H1 (cell line): ENCODE measurements at regions not wholly inside any gene's neighbourhood (a gene's known extent, or its start where the extent isn't known, plus 50 kb on each side); places are given as distances from the start of the nearest gene placed in this dataset.

ENCODE experiments used
- CTCF ChIA-PET: fragments of 300-600 bp; sonication (Branson Sonifier 250); formaldehyde crosslinking; loops from one replicate; lab custom pipeline; 2021; ENCODE audit not compliant: partially characterized antibody; lab: Charles Lee
- POLR2A ChIA-PET: fragments of 300-600 bp; sonication (Branson Sonifier 250); formaldehyde crosslinking; loops from one replicate; lab custom pipeline; 2021; ENCODE audit warnings: inconsistent platforms; ENCODE audit not compliant: partially characterized antibody; lab: Charles Lee
- DNase-seq, 2 experiments: peaks; one replicate each; pipeline versions ENCODE4 v3.0.0 to v3.0.0-alpha.2; 2010 to 2022; ENCODE audit warnings: low spot score in 2 of 2, low read depth in 1 of 2, mixed read lengths in 1 of 2
- FAIRE-seq: peaks from 2 replicates; lab custom pipeline; 2011; peaks lifted over from hg19 to GRCh38; lab: Jason Lieb, UNC
- H2AFZ ChIP-seq: 2 replicates; pipeline ENCODE4 v1.8.1; 2012; ENCODE audit warnings: low read length, inconsistent platforms
- H2AK5ac ChIP-seq: 2 replicates; pipeline ENCODE4 v1.6.1; 2013; ENCODE audit warnings: low read depth, low read length
- H2BK120ac ChIP-seq: replicated peaks from 2 replicates; pipeline ENCODE3; 2013; ENCODE audit warnings: low read depth, low read length, inconsistent platforms
- H2BK12ac ChIP-seq: 2 replicates; pipeline ENCODE4 v1.6.1; 2013; ENCODE audit warnings: low read depth, low read length
- H2BK15ac ChIP-seq: 2 replicates; pipeline ENCODE4 v1.6.1; 2013; ENCODE audit warnings: low read length
- H2BK20ac ChIP-seq: 2 replicates; pipeline ENCODE4 v1.6.1; 2013; ENCODE audit warnings: low read length
- H2BK5ac ChIP-seq: 2 replicates; pipeline ENCODE4 v1.6.1; 2013; ENCODE audit warnings: low read depth, low read length
- H3K14ac ChIP-seq: 2 replicates; pipeline ENCODE4 v1.6.1; 2013; ENCODE audit warnings: inconsistent platforms; ENCODE audit not compliant: insufficient read length
- H3K18ac ChIP-seq: 2 replicates; pipeline ENCODE4 v1.6.1; 2013; ENCODE audit warnings: low read length; ENCODE audit errors: extremely low read depth
- H3K23ac ChIP-seq: 2 replicates; pipeline ENCODE4 v1.6.1; 2013; ENCODE audit warnings: inconsistent platforms; ENCODE audit not compliant: insufficient read length
- H3K23me2 ChIP-seq: 2 replicates; pipeline ENCODE4 v1.6.1; 2013; ENCODE audit warnings: low read depth, low read length
- H3K27ac ChIP-seq: 2 replicates; pipeline ENCODE4 v1.6.1; 2011; ENCODE audit warnings: low read depth, low read length, inconsistent platforms
- H3K27me3 ChIP-seq, 4 experiments: replicated peaks in 1 of 4; 1 replicate in 1 of 4; 2 replicates in 3 of 4; pipeline versions ENCODE4 v1.6.1 to v1.8.1; 2011 to 2013; ENCODE audit warnings: low read length in 3 of 4, mild to moderate bottlenecking in 3 of 4, inconsistent platforms in 2 of 4, mixed read lengths in 2 of 4, moderate library complexity in 1 of 4; ENCODE audit not compliant: control insufficient read depth in 3 of 4, insufficient read depth in 3 of 4; ENCODE audit errors: extremely low read depth in 1 of 4
- H3K36me3 ChIP-seq, 4 experiments: 2 replicates each; pipeline versions ENCODE4 v1.6.1 to v1.8.1; 2011 to 2013; ENCODE audit warnings: mild to moderate bottlenecking in 4 of 4, low read length in 3 of 4, moderate library complexity in 2 of 4, control low read depth in 1 of 4, inconsistent platforms in 1 of 4; ENCODE audit not compliant: insufficient read depth in 4 of 4, control insufficient read depth in 2 of 4
- H3K4ac ChIP-seq: replicated peaks from 2 replicates; pipeline ENCODE3; 2013; ENCODE audit warnings: low read length, low read depth, mixed read lengths, inconsistent platforms; ENCODE audit not compliant: insufficient read length
- H3K4me1 ChIP-seq, 4 experiments: replicated peaks in 1 of 4; 1 replicate in 1 of 4; 2 replicates in 3 of 4; pipeline versions ENCODE4 v1.6.1 to v1.8.1; 2011 to 2013; ENCODE audit warnings: low read length in 3 of 4, inconsistent platforms in 2 of 4, mixed read lengths in 1 of 4; ENCODE audit not compliant: insufficient read depth in 4 of 4, control insufficient read depth in 3 of 4
- H3K4me2 ChIP-seq, 2 experiments: 2 replicates each; pipeline versions ENCODE4 v1.6.1 to v1.8.1; 2011 to 2013; ENCODE audit warnings: low read depth in 2 of 2, low read length in 2 of 2, control low read depth in 1 of 2, inconsistent platforms in 1 of 2, mild to moderate bottlenecking in 1 of 2; ENCODE audit not compliant: insufficient read depth in 1 of 2
- H3K4me3 ChIP-seq, 4 experiments: fragments of 200-600, 300-600 bp in 1 of 4; sonication (generic), shearing (Covaris generic), sonication (Bioruptor Twin) in 1 of 4; 2 replicates each; pipeline versions ENCODE4 v1.5.1 to v1.8.1; 2011 to 2016; ENCODE audit warnings: low read length in 4 of 4, low read depth in 3 of 4, control low read depth in 2 of 4, inconsistent platforms in 2 of 4, mild to moderate bottlenecking in 2 of 4, mixed read lengths in 1 of 4, moderate library complexity in 1 of 4; ENCODE audit not compliant: insufficient read depth in 2 of 4; ENCODE audit errors: extremely low read depth in 1 of 4
- H3K56ac ChIP-seq: replicated peaks from 2 replicates; pipeline ENCODE3; 2013; ENCODE audit warnings: low read depth, mild to moderate bottlenecking, mixed read lengths, low read length, inconsistent platforms; ENCODE audit not compliant: insufficient read length
- H3K79me1 ChIP-seq: 2 replicates; pipeline ENCODE4 v1.6.1; 2013; ENCODE audit warnings: low read depth, low read length, control low read depth
- H3K79me2 ChIP-seq, 2 experiments: 2 replicates each; pipeline versions ENCODE4 v1.6.1 to v1.8.1; 2012 to 2013; ENCODE audit warnings: low read length in 2 of 2, mild to moderate bottlenecking in 2 of 2, inconsistent platforms in 1 of 2; ENCODE audit not compliant: insufficient read depth in 2 of 2, control insufficient read depth in 1 of 2
- H3K9ac ChIP-seq, 4 experiments: replicated peaks in 1 of 4; 1 replicate in 1 of 4; 2 replicates in 3 of 4; pipeline versions ENCODE4 v1.6.1 to v1.8.1; 2011 to 2013; ENCODE audit warnings: low read depth in 3 of 4, low read length in 3 of 4, control low read depth in 2 of 4, mild to moderate bottlenecking in 2 of 4, moderate library complexity in 2 of 4, inconsistent platforms in 1 of 4; ENCODE audit errors: extremely low read depth in 1 of 4
- H3K9me3 ChIP-seq, 2 experiments: 2 replicates each; pipeline versions ENCODE4 v1.6.1 to v1.8.1; 2012 to 2013; ENCODE audit warnings: mild to moderate bottlenecking in 2 of 2, moderate library complexity in 2 of 2, control low read depth in 1 of 2, inconsistent platforms in 1 of 2, low read depth in 1 of 2, low read length in 1 of 2, mixed read lengths in 1 of 2; ENCODE audit not compliant: insufficient read depth in 2 of 2
- H4K20me1 ChIP-seq, 2 experiments: replicated peaks in 1 of 2; 2 replicates each; pipeline versions ENCODE3 to v1.8.1; 2011 to 2013; ENCODE audit warnings: inconsistent platforms in 2 of 2, low read length in 2 of 2, mild to moderate bottlenecking in 1 of 2; ENCODE audit not compliant: insufficient read depth in 2 of 2, control insufficient read depth in 1 of 2
- H4K5ac ChIP-seq: 2 replicates; pipeline ENCODE4 v1.6.1; 2013; ENCODE audit warnings: low read length, low read depth, mixed read lengths, inconsistent platforms; ENCODE audit not compliant: insufficient read length
- H4K8ac ChIP-seq: 2 replicates; pipeline ENCODE4 v1.8.0; 2013; ENCODE audit warnings: mild to moderate bottlenecking, moderate library complexity, low read length, inconsistent platforms; ENCODE audit not compliant: insufficient read depth; ENCODE audit errors: extremely low read depth
- H4K91ac ChIP-seq: replicated peaks from 2 replicates; pipeline ENCODE3; 2013; ENCODE audit warnings: low read length, mixed read lengths, inconsistent platforms; ENCODE audit not compliant: insufficient read length
- CBX8 ChIP-seq: fragments of 300-800, 300-1000 bp; sonication (generic); IDR thresholded peaks from 2 replicates; pipeline ENCODE4 v1.7.1; 2016; ENCODE audit warnings: low read depth, low read length, borderline replicate concordance
- CHD1 ChIP-seq: IDR thresholded peaks from 2 replicates; pipeline ENCODE4 v1.6.1; 2012; ENCODE audit warnings: low read depth, low read length, improper control_type of control experiment
- CTBP2 ChIP-seq: IDR thresholded peaks from 2 replicates; pipeline ENCODE4 v1.7.0; 2011; ENCODE audit warnings: borderline replicate concordance, mild to moderate bottlenecking, moderate library complexity, mixed read lengths, low read length; ENCODE audit not compliant: insufficient read depth, insufficient read length
- RAD21 ChIP-seq, 2 experiments: IDR thresholded peaks in 1 of 2; conservative IDR thresholded peaks in 1 of 2; 2 replicates each; pipeline ENCODE4 v1.6.1; 2011; ENCODE audit warnings: low read depth in 2 of 2, low read length in 2 of 2, improper control_type of control experiment in 1 of 2, inconsistent platforms in 1 of 2, mild to moderate bottlenecking in 1 of 2, moderate library complexity in 1 of 2
- TAF1 ChIP-seq: IDR thresholded peaks from 2 replicates; pipeline ENCODE4 v1.6.1; 2011; ENCODE audit warnings: mild to moderate bottlenecking, low read depth, low read length
- YY1 ChIP-seq: IDR thresholded peaks from 2 replicates; pipeline ENCODE4 v1.6.1; 2011; ENCODE audit warnings: low read depth, mild to moderate bottlenecking, low read length
- TF ChIP-seq, protein P1 (sequence below), 3 experiments: IDR thresholded peaks; 1 replicate in 2 of 3; 2 replicates in 1 of 3; pipeline versions ENCODE4 v1.5.1 to v1.6.1; 2011; ENCODE audit warnings: low read length in 3 of 3, mild to moderate bottlenecking in 3 of 3, inconsistent platforms in 2 of 3, low read depth in 1 of 3, moderate library complexity in 1 of 3; ENCODE audit not compliant: insufficient read depth in 1 of 3; ENCODE audit errors: control extremely low read depth in 1 of 3
- TF ChIP-seq, protein P2 (sequence below): IDR thresholded peaks from 2 replicates; pipeline ENCODE4 v1.6.1; 2011; ENCODE audit warnings: low read length, improper control_type of control experiment

GRCh38 chr15:35872577-35872976 is 326.6 kb upstream of the DPH6 start:
- Histone ChIP-seq H3K9ac (no peak overlapping the region), H3K23ac (no peak overlapping the region), H3K4me2 (no peak overlapping the region), H3K79me1 (no peaks in the 10 kb centered on the region), H2BK12ac (no peak overlapping the region), H2AK5ac (no peak overlapping the region), H3K4me3 (no peak overlapping the region), H4K8ac (no peak overlapping the region), H4K20me1 (no peaks in the 10 kb centered on the region), H2AFZ (no peak overlapping the region), H3K56ac (no peak overlapping the region), H3K9me3 (no peaks in the 10 kb centered on the region), H4K91ac (no peak overlapping the region), H2BK5ac (no peak overlapping the region), H3K14ac (no peak overlapping the region), H2BK15ac (no peak overlapping the region), H3K4ac (no peak overlapping the region), H3K36me3 (no peaks in the 10 kb centered on the region), H3K18ac (no peak overlapping the region), H3K79me2 (no peaks in the 10 kb centered on the region), H3K4me1 (peaks cover 0 to 7% (median 2%) of the 10 kb centered on the region in 4 experiments; a peak in 2 of 7 replicates), H3K23me2 (no peaks in the 10 kb centered on the region), H2BK20ac (no peak overlapping the region), H3K27ac (no peak overlapping the region), H2BK120ac (no peak overlapping the region), H4K5ac (no peak overlapping the region), H3K27me3 (no peaks in the 10 kb centered on the region)
- FAIRE-seq (no peak), DNase-seq (no peak)
- ChIA-PET CTCF (no interaction called here), POLR2A (no interaction called here)
- no peak for TF ChIP-seq CTBP2
- TF ChIP-seq TAF1 = no peak
- TF ChIP-seq, protein P1, sequence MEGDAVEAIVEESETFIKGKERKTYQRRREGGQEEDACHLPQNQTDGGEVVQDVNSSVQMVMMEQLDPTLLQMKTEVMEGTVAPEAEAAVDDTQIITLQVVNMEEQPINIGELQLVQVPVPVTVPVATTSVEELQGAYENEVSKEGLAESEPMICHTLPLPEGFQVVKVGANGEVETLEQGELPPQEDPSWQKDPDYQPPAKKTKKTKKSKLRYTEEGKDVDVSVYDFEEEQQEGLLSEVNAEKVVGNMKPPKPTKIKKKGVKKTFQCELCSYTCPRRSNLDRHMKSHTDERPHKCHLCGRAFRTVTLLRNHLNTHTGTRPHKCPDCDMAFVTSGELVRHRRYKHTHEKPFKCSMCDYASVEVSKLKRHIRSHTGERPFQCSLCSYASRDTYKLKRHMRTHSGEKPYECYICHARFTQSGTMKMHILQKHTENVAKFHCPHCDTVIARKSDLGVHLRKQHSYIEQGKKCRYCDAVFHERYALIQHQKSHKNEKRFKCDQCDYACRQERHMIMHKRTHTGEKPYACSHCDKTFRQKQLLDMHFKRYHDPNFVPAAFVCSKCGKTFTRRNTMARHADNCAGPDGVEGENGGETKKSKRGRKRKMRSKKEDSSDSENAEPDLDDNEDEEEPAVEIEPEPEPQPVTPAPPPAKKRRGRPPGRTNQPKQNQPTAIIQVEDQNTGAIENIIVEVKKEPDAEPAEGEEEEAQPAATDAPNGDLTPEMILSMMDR (IDR thresholded peaks at IDR 0.05; ENCODE audit: control extremely low read depth in 1 of 3, insufficient read depth in 1 of 3, low read depth in 1 of 3, low read length in 3 of 3) = no peak
- TF ChIP-seq, protein P2, sequence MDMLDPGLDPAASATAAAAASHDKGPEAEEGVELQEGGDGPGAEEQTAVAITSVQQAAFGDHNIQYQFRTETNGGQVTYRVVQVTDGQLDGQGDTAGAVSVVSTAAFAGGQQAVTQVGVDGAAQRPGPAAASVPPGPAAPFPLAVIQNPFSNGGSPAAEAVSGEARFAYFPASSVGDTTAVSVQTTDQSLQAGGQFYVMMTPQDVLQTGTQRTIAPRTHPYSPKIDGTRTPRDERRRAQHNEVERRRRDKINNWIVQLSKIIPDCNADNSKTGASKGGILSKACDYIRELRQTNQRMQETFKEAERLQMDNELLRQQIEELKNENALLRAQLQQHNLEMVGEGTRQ = no peak
- TF ChIP-seq CHD1 = no peak
- no peak for TF ChIP-seq CBX8
- TF ChIP-seq RAD21 (IDR thresholded peaks at IDR 0.05 in 1 of 2, conservative IDR thresholded peaks at IDR 0.05 in 1 of 2; ENCODE audit: low read depth in 2 of 2, low read length in 2 of 2) = no peak
- no peak for TF ChIP-seq YY1
